D721Med (cell line): ENCODE measurements at regions not wholly inside any gene's neighbourhood (a gene's known extent, or its start where the extent isn't known, plus 50 kb on each side); places are given as distances from the start of the nearest gene placed in this dataset.

Experiments used
- DNase-seq: peaks from one replicate; pipeline ENCODE4 v3.0.0; 2011; ENCODE audit warnings: low spot score; ENCODE audit not compliant: insufficient read length
- FAIRE-seq: peaks from 2 replicates; lab custom pipeline; 2011; peaks lifted over from hg19 to GRCh38; lab: Jason Lieb, UNC
- TF ChIP-seq, protein P1 (sequence below): IDR thresholded peaks from 2 replicates; pipeline ENCODE4 v1.5.1; 2012; ENCODE audit warnings: mild to moderate bottlenecking, control low read depth; ENCODE audit not compliant: insufficient read depth; ENCODE audit errors: missing control alignments

DNA sequence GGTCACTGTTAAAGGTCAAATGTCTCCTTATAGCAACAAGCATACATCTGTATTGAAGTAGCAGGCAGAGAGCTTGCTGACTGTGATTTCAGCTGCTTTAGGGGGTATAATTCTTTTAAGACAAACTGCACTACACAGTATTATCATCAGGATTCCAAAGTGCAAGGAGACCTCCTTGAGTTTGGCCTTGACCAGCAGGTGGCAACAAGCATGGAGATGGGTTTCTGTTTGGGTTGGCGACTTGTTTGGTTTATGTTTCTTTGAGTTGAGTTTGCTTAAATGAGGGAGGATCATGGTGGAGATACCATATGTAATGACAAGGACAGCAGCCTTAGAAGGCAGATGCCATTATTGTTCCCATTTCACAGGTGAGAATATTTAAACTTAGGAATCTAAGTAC is 681.0 kb upstream of the ID2 start:
- FAIRE-seq (no peak), DNase-seq (no peak)
- TF ChIP-seq, protein P1, sequence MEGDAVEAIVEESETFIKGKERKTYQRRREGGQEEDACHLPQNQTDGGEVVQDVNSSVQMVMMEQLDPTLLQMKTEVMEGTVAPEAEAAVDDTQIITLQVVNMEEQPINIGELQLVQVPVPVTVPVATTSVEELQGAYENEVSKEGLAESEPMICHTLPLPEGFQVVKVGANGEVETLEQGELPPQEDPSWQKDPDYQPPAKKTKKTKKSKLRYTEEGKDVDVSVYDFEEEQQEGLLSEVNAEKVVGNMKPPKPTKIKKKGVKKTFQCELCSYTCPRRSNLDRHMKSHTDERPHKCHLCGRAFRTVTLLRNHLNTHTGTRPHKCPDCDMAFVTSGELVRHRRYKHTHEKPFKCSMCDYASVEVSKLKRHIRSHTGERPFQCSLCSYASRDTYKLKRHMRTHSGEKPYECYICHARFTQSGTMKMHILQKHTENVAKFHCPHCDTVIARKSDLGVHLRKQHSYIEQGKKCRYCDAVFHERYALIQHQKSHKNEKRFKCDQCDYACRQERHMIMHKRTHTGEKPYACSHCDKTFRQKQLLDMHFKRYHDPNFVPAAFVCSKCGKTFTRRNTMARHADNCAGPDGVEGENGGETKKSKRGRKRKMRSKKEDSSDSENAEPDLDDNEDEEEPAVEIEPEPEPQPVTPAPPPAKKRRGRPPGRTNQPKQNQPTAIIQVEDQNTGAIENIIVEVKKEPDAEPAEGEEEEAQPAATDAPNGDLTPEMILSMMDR, result no peak

DNA sequence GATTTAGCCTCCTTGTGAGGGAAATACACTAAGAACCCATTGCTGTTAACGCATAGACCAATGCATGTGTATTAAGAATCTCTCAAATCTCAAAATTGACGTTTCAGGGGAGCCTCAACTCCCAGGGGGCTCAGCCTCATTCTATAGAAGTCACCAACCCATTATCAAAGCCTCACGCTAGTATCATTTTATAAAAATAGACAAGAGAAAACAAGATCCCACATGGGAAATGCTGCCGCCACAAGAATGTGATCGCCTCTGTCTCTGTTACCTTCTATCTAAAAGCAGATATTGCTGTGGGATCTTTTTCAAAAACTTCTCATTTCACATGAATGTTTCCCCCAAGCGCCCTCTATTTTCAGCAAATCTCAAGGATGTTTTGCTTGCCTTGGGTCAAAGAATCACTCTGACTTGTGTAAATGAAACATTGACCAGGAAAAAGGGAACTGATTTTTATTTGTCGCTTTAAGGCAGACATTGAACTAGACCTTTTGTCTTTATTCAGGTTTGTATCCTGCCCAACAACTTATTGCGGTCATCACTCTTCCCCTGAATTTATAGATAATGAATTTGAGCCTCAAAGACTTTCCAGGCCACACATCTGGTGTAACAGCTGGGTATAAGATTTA is 679.0 kb upstream of the ID2 start:
- TF ChIP-seq, protein P1, result no peak
- FAIRE-seq, result no peak
- no peak for DNase-seq

DNA sequence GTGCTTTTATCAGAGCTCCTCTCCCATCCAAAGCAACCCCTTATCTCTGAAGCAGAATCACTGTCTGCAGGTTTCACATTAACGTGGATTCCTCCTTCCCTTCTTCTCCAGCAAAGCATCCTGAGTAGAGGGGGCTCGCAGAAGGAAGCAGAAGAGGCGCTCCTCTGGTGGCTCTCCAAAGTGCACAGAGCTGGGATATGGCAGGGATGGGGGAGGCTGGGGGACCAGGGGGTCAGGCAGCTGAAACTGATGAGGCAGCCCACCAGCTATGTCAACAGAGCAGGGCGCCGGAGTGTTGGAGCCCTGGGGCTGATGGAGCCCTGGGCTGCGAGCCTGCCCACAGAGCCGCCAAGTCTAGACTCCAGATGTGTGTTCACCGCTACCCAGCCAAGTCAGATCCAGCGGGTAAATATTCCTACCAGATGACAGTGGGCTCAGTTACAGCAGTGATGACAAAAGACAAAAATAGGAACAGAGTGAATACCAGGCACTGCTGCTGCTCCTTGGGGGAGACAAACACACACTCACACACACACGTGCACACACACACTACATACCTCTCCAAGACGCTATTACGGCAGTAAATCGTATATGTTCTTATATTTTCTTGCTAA is 678.3 kb upstream of the ID2 start:
- FAIRE-seq (no peak), DNase-seq (no peak)
- TF ChIP-seq, protein P1, result no peak

DNA sequence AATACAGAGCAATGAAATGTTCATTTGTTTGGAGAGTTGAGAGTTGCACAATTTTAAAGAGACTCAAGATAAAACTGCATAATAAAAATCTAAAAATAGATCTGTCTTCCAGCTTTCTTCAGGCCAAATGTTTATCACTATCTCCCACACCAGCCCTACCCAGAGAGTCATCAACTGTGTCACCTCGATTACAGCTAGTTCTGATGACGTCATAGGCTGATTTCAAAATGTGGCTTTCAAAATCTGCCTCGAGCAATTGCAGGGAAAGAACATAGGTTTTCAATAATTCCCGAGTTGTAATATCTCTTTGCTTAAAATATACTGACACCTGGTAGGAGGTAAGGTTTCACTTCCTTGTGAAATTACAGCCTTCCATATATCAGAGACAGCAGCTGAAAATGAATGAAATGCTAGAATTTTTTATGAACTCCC is 677.6 kb upstream of the ID2 start:
- DNase-seq (no peak), FAIRE-seq (no peak)

DNA sequence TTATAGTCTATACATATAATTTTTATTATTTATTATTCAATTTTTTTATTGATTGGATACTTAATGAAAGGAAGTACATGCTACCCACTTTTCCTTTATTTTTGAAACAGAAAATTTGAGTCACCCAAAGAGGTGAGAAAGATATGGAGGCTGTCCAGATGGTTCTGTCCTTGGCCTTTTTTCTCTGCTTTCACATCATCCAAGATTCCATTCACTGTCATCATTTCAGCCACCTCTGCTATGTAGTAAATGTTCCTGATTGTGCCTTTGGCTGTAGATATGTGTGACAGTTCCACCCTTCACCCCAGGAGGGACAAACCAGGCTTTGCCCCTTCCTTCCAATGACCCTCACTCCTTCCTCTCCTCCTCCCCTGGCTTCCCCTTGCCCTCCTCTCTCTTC is 675.7 kb upstream of the ID2 start:
- DNase-seq (no peak), FAIRE-seq (no peak)
- TF ChIP-seq, protein P1, result no peak

More for the DNA sequence above, 677.6 kb upstream of the ID2 start:
- TF ChIP-seq, protein P1, result no peak

DNA sequence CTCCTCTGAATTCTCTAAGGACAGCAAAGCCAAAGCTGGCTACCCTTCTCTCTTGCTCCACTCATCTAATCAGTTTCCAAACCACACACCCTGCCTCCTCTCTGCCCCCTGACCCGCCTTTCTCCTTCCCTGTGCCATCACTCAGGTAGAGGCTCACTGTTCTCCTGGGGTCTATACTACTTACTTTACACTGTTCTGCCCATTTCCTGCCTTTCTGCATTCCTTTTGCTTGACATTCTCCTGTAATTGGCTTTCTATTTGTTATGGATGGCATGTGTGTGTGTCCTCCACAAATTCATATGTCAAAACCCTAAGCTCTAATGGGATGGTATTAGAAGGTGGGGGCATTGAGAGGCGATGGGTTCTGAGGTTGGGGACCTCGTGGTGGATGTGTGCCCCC is 675.2 kb upstream of the ID2 start:
- FAIRE-seq (no peak), DNase-seq (no peak)
- TF ChIP-seq, protein P1, result no peak

DNA sequence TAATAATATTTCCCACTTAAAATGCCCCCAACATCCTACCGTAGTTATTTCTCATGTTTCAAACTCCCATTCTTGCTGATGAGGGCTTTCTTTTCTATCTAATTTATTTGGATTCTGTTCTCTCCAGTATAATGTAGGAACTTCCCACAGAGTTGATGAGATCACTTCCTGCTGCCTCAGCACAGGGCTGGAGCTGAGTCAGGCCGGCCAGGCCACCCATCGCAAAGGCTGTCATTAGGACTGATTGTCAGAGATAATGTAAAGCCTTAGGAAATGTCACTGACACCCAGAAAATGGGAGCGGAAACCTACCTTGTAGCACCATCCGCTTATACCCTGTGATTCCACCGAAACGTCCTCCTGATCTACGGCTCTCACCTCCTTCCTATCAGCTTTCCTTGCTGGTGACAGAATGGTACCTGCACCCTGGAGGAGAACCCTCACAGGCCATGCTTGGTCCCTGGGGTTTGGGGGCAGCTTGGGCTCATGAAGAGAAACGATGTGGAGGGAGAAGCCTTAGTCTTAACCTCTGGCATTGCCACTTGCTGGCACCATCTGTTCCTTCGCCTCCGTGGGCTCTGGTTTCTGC is 672.8 kb upstream of the ID2 start:
- TF ChIP-seq, protein P1, result no peak
- FAIRE-seq (no peak), DNase-seq (no peak)
